ENCODE measurements at regions not wholly inside any gene's neighbourhood (a gene's known extent, or its start where the extent isn't known, plus 50 kb on each side); places are given as distances from the start of the nearest gene placed in this dataset.

- H3K4me3 ChIP-seq (ENCODE audit: extremely low read depth in 1 of 4, insufficient read depth in 2 of 4, low read depth in 3 of 4, low read length in 4 of 4) = no peak overlapping the region
- H3K36me3 ChIP-seq (ENCODE audit: control insufficient read depth in 2 of 4, insufficient read depth in 4 of 4, low read length in 3 of 4) = no peaks in the 10 kb centered on the region
- ChIA-PET CTCF (ENCODE audit: partially characterized antibody) (interaction anchor here (0.7 kb wide), 1 partner anchor 18 kb away, joined by 3 read pairs; no protein-coding TSS in a partner anchor), POLR2A (ENCODE audit: partially characterized antibody) (no interaction called here)
- no peaks in the 10 kb centered on the region for H3K79me2 ChIP-seq (ENCODE audit: control insufficient read depth in 1 of 2, insufficient read depth in 2 of 2, low read length in 2 of 2)
- no peak for FAIRE-seq
- H2BK20ac ChIP-seq (ENCODE audit: low read length) = no peak overlapping the region
- no peak overlapping the region for H3K14ac ChIP-seq (ENCODE audit: insufficient read length)
- H2BK15ac ChIP-seq (ENCODE audit: low read length) = no peak overlapping the region
- no peak overlapping the region for H4K91ac ChIP-seq (replicated peaks; ENCODE audit: insufficient read length, low read length)
- H3K9me3 ChIP-seq (ENCODE audit: insufficient read depth in 2 of 2, low read depth in 1 of 2, low read length in 1 of 2) = no peaks in the 10 kb centered on the region
- H3K4me2 ChIP-seq (ENCODE audit: insufficient read depth in 1 of 2, low read depth in 2 of 2, low read length in 2 of 2) = no peak overlapping the region
- no peaks in the 10 kb centered on the region for H4K20me1 ChIP-seq (replicated peaks in 1 of 2; ENCODE audit: control insufficient read depth in 1 of 2, insufficient read depth in 2 of 2, low read length in 2 of 2)
- no peak overlapping the region for H2BK5ac ChIP-seq (ENCODE audit: low read depth, low read length)
- H2BK120ac ChIP-seq (replicated peaks; ENCODE audit: low read depth, low read length) = no peak overlapping the region
- no peak overlapping the region for H3K56ac ChIP-seq (replicated peaks; ENCODE audit: insufficient read length, low read depth, low read length)
- H3K4me1 ChIP-seq (replicated peaks in 1 of 4; ENCODE audit: control insufficient read depth in 3 of 4, insufficient read depth in 4 of 4, low read length in 3 of 4) = peaks cover 0 to 5% (median 2%) of the 10 kb centered on the region in 4 experiments; a peak in 2 of 7 replicates
- H3K79me1 ChIP-seq (ENCODE audit: low read depth, low read length) = no peaks in the 10 kb centered on the region; the same call in 1 of the 2 replicates
- H4K8ac ChIP-seq (ENCODE audit: extremely low read depth, insufficient read depth, low read length) = no peak overlapping the region
- H2AFZ ChIP-seq (ENCODE audit: low read length) = no peak overlapping the region
- H3K23ac ChIP-seq (ENCODE audit: insufficient read length) = no peak overlapping the region
- H3K27ac ChIP-seq (ENCODE audit: low read depth, low read length) = no peak overlapping the region
- H2AK5ac ChIP-seq (ENCODE audit: low read depth, low read length) = no peak overlapping the region
- no peak overlapping the region for H4K5ac ChIP-seq (ENCODE audit: insufficient read length, low read depth, low read length)
- no peak overlapping the region for H2BK12ac ChIP-seq (ENCODE audit: low read depth, low read length)
- no peaks in the 10 kb centered on the region for H3K27me3 ChIP-seq (replicated peaks in 1 of 4; ENCODE audit: control insufficient read depth in 3 of 4, extremely low read depth in 1 of 4, insufficient read depth in 3 of 4, low read length in 3 of 4)
- H3K23me2 ChIP-seq (ENCODE audit: low read depth, low read length) = no peaks in the 10 kb centered on the region
- no peak overlapping the region for H3K18ac ChIP-seq (ENCODE audit: extremely low read depth, low read length)
- no peak overlapping the region for H3K4ac ChIP-seq (replicated peaks; ENCODE audit: insufficient read length, low read depth, low read length)
- no peak overlapping the region for H3K9ac ChIP-seq (replicated peaks in 1 of 4; ENCODE audit: extremely low read depth in 1 of 4, low read depth in 3 of 4, low read length in 3 of 4)
- peak in 1 of 2 experiments; percentile 37 for DNase-seq (ENCODE audit: low read depth in 1 of 2, low spot score in 2 of 2)
- 87% methylated on average over 11 of the region's 11 CpGs; no CpG with 5 or more reads in 1 of the 2 experiments for WGBS, 2 experiments (ENCODE audit: extremely low coverage in 1 of 2, insufficient coverage in 1 of 2, insufficient read length in 1 of 2, insufficient replicate concordance in 2 of 2, low coverage in 1 of 2, low lambda C conversion rate in 2 of 2, missing lambda C conversion rate in 1 of 2)
- no peak for TF ChIP-seq POLR2AphosphoS5 (IDR thresholded peaks at IDR 0.05; ENCODE audit: low read depth, low read length)
- TF ChIP-seq E2F6 (IDR thresholded peaks at IDR 0.05) = no peak
- TF ChIP-seq YY1 (IDR thresholded peaks at IDR 0.05; ENCODE audit: low read depth, low read length) = no peak
- no peak for TF ChIP-seq SIRT6 (IDR thresholded peaks at IDR 0.05; ENCODE audit: low read length)
- TF ChIP-seq POU5F1 (IDR thresholded peaks at IDR 0.05; ENCODE audit: low read depth, low read length) = no peak
- no peak for TF ChIP-seq CBX5 (IDR thresholded peaks at IDR 0.05; ENCODE audit: low read depth, low read length)
- TF ChIP-seq CHD2 (IDR thresholded peaks at IDR 0.05; ENCODE audit: low read length) = no peak
- TF ChIP-seq PHF8 (conservative IDR thresholded peaks at IDR 0.05; ENCODE audit: low read depth, low read length) = no peak
- TF ChIP-seq FOSL1 (IDR thresholded peaks at IDR 0.05; ENCODE audit: insufficient read depth, low read depth, low read length) = no peak
- no peak for TF ChIP-seq CEBPB (IDR thresholded peaks at IDR 0.05; ENCODE audit: low read depth, low read length)
- no peak for TF ChIP-seq CREB1 (IDR thresholded peaks at IDR 0.05)
- TF ChIP-seq KDM4A (IDR thresholded peaks at IDR 0.05; ENCODE audit: low read depth, low read length, severe bottlenecking) = no peak
- no peak for TF ChIP-seq ATF3 (IDR thresholded peaks at IDR 0.05; ENCODE audit: insufficient read depth, low read depth, low read length)
Measured at GRCh38 chr15:68500363-68501258, 68.6 kb upstream of the ITGA11 start.
